Endothelial cell of umbilical vein (primary cell): ENCODE measurements at regions not wholly inside any gene's neighbourhood (a gene's known extent, or its start where the extent isn't known, plus 50 kb on each side); places are given as distances from the start of the nearest gene placed in this dataset.

Experiments
- BruUV-seq: library from RNA; stranded (reverse); fragments of 400-500 nt; replicated peaks from 2 replicates; lab custom pipeline; 2021; lab: Mats Ljungman, UMichigan
- CTCF ChIA-PET: fragments of 300-600, 350-600 bp; sonication (Branson Sonifier 250); formaldehyde crosslinking; loops from one replicate; lab custom pipeline; 2021; ENCODE audit warnings: antibody characterized with exemption, inconsistent platforms; lab: Charles Lee
- POLR2A ChIA-PET: fragments of 300-600, 350-600 bp; sonication (Branson Sonifier 250); formaldehyde crosslinking; loops from one replicate; lab custom pipeline; 2021; ENCODE audit warnings: antibody characterized with exemption, inconsistent platforms; lab: Charles Lee
- DNase-seq: peaks from one replicate; pipeline ENCODE4 v3.0.0-alpha.2; 2011; ENCODE audit warnings: low read depth, low spot score
- FAIRE-seq: peaks from 2 replicates; lab custom pipeline; 2011; peaks lifted over from hg19 to GRCh38; lab: Jason Lieb, UNC
- H2AFZ ChIP-seq: 2 replicates; pipeline ENCODE4 v1.6.0; 2012; ENCODE audit warnings: low read depth, low read length, control low read depth, inconsistent platforms
- H3K27ac ChIP-seq: 2 replicates; pipeline ENCODE4 v1.5.1; 2011; ENCODE audit warnings: low read depth, mild to moderate bottlenecking, control low read depth, low read length, moderate library complexity; ENCODE audit not compliant: insufficient read depth
- H3K27me3 ChIP-seq, 2 experiments: 2 replicates each; pipeline versions ENCODE4 v1.6.0 to v1.6.1; 2011; ENCODE audit warnings: low read length in 2 of 2, mixed read lengths in 1 of 2; ENCODE audit not compliant: control insufficient read depth in 2 of 2, insufficient read depth in 2 of 2
- H3K36me3 ChIP-seq, 2 experiments: 2 replicates in 1 of 2; 3 replicates in 1 of 2; pipeline ENCODE4 v1.5.1; 2011; ENCODE audit warnings: low read length in 2 of 2, mild to moderate bottlenecking in 1 of 2, moderate library complexity in 1 of 2; ENCODE audit not compliant: control insufficient read depth in 2 of 2, insufficient read depth in 2 of 2; ENCODE audit errors: extremely low read depth in 1 of 2
- H3K4me1 ChIP-seq: 3 replicates; pipeline ENCODE4 v1.5.1; 2011; ENCODE audit warnings: mild to moderate bottlenecking, low read length; ENCODE audit not compliant: control insufficient read depth, insufficient read depth; ENCODE audit errors: extremely low read depth
- H3K4me2 ChIP-seq: 2 replicates; pipeline ENCODE4 v1.6.1; 2011; ENCODE audit warnings: low read length, control low read depth, mixed read lengths; ENCODE audit not compliant: insufficient read depth
- H3K4me3 ChIP-seq, 3 experiments: fragments of 200-600 bp in 1 of 3; sonication (generic), shearing (Covaris generic) in 1 of 3; replicated peaks in 1 of 3; 2 replicates each; pipeline ENCODE4 v1.5.1; 2011 to 2016; ENCODE audit warnings: control low read depth in 3 of 3, low read length in 3 of 3, mild to moderate bottlenecking in 2 of 3, inconsistent platforms in 1 of 3, low read depth in 1 of 3, moderate library complexity in 1 of 3; ENCODE audit not compliant: insufficient read depth in 1 of 3
- H3K79me2 ChIP-seq: 2 replicates; pipeline ENCODE4 v1.6.0; 2012; ENCODE audit warnings: low read length, inconsistent platforms; ENCODE audit not compliant: control insufficient read depth, insufficient read depth
- H3K9ac ChIP-seq: replicated peaks from 2 replicates; pipeline ENCODE3; 2011; ENCODE audit warnings: low read length, control low read depth; ENCODE audit not compliant: insufficient read depth; ENCODE audit errors: extremely low read depth
- H3K9me1 ChIP-seq: replicated peaks from 3 replicates; pipeline ENCODE4 v1.6.0; 2011; ENCODE audit warnings: mild to moderate bottlenecking, low read length; ENCODE audit not compliant: control insufficient read depth, insufficient read depth; ENCODE audit errors: extremely low read depth
- H3K9me3 ChIP-seq: replicated peaks from 2 replicates; pipeline ENCODE4 v1.5.1; 2012; ENCODE audit warnings: low read length, inconsistent platforms; ENCODE audit not compliant: control insufficient read depth, insufficient read depth
- H4K20me1 ChIP-seq: replicated peaks from 2 replicates; pipeline ENCODE3; 2011; ENCODE audit warnings: mild to moderate bottlenecking, low read length; ENCODE audit not compliant: control insufficient read depth, insufficient read depth; ENCODE audit errors: extremely low read depth
- CTCF ChIP-seq, 2 donors: IDR thresholded peaks; 1 replicate in 1 of 2; 2 replicates in 1 of 2; pipeline ENCODE4 v1.5.1; 2011; ENCODE audit warnings: low read length in 2 of 2, mild to moderate bottlenecking in 2 of 2, moderate library complexity in 2 of 2, control low read depth in 1 of 2, inconsistent platforms in 1 of 2, low read depth in 1 of 2; ENCODE audit not compliant: insufficient read depth in 1 of 2; ENCODE audit errors: extremely low read depth in 1 of 2
- EZH2 ChIP-seq: IDR thresholded peaks from 2 replicates; pipeline ENCODE4 v1.6.1; 2012; ENCODE audit warnings: borderline replicate concordance, low read depth, mild to moderate bottlenecking, moderate library complexity, low read length, inconsistent platforms; ENCODE audit not compliant: severe bottlenecking
- FOS ChIP-seq: IDR thresholded peaks from 2 replicates; pipeline ENCODE4 v1.6.1; 2011; ENCODE audit warnings: mild to moderate bottlenecking, low read length, moderate library complexity, borderline replicate concordance; ENCODE audit not compliant: insufficient read depth
- GATA2 ChIP-seq: IDR thresholded peaks from 2 replicates; pipeline ENCODE4 v1.7.0; 2011; ENCODE audit warnings: low read depth, mild to moderate bottlenecking, moderate library complexity, mixed read lengths, low read length; ENCODE audit not compliant: insufficient read length, insufficient read depth
- JUN ChIP-seq: IDR thresholded peaks from 2 replicates; pipeline ENCODE4 v1.6.1; 2011; ENCODE audit warnings: borderline replicate concordance, low read depth; ENCODE audit not compliant: insufficient read length, insufficient read depth
- MYC ChIP-seq: IDR thresholded peaks from one replicate; pipeline ENCODE4 v1.6.1; 2011; ENCODE audit warnings: mild to moderate bottlenecking, low read depth, low read length
- POLR2A ChIP-seq: IDR thresholded peaks from 2 replicates; pipeline ENCODE4 v1.6.1; 2012; ENCODE audit warnings: low read depth, mild to moderate bottlenecking, control low read depth, low read length
- POLR2AphosphoS5 ChIP-seq: IDR thresholded peaks from 2 replicates; pipeline ENCODE4 v1.6.1; 2012; ENCODE audit warnings: low read depth, mild to moderate bottlenecking, control low read depth, low read length, moderate library complexity; ENCODE audit not compliant: insufficient read depth
- dilution Hi-C: fragments of 300-500 bp; cut with MboI; formaldehyde crosslinking; loops from one replicate; pipeline ENCODE4 v1.15.0; 2019; ENCODE audit warnings: low sequenced_read_pairs; ENCODE audit not compliant: extremely low pct_ligation_motif_present
- intact Hi-C: fragments of 100-400 bp; cut with micrococcal nuclease; formaldehyde crosslinking; loops from one replicate; pipeline ENCODE4 v1.10.0; 2022
- TF ChIP-seq, protein P1 (sequence below): IDR thresholded peaks from 2 replicates; pipeline ENCODE4 v1.6.1; 2011; ENCODE audit not compliant: insufficient read depth, insufficient read length

DNA sequence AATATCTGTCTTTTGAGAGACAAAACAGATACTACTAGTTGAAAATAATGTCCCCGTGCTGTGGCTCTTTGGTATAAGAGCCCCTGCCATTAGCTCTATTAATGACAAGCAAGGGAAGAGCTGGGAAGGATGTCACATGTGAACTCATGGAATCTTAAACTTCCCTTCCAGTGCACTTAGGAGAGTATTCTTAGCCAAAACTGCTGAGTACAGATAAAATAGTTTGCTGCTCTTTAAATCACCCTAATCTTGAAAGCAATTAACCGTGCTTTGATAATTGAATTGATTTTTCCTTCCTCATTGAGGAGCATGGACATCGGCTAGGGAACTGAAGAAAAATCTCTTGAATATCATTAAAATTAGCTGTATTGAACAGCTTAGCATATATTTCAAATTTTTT lies 91.7 kb downstream of the SLC35B3 start:
- no peak for TF ChIP-seq POLR2A
- intact Hi-C loops (no loop called here), dilution Hi-C loops (no loop called here)
- Histone ChIP-seq H3K36me3 (no peaks in the 10 kb centered on the region), H2AFZ (no peak overlapping the region), H3K4me3 (no peak overlapping the region), H3K79me2 (no peaks in the 10 kb centered on the region), H4K20me1 (no peaks in the 10 kb centered on the region), H3K9ac (no peak overlapping the region), H3K27me3 (no peaks in the 10 kb centered on the region), H3K9me3 (no peaks in the 10 kb centered on the region), H3K4me2 (no peak overlapping the region), H3K4me1 (no peaks in the 10 kb centered on the region), H3K9me1 (no peaks in the 10 kb centered on the region), H3K27ac (no peak overlapping the region)
- no TSS peak for BruUV-seq
- no peak for FAIRE-seq
- ChIA-PET POLR2A (no interaction called here), CTCF (no interaction called here)
- DNase-seq: no peak

GRCh38 chr6:8342241-8342819 lies 93.0 kb downstream of the SLC35B3 start:
- Histone ChIP-seq H3K9ac (no peak overlapping the region), H3K4me3 (no peak overlapping the region), H3K9me1 (no peaks in the 10 kb centered on the region), H4K20me1 (no peaks in the 10 kb centered on the region), H3K27me3 (no peaks in the 10 kb centered on the region), H3K4me2 (no peak overlapping the region), H3K36me3 (no peaks in the 10 kb centered on the region), H2AFZ (no peak overlapping the region), H3K4me1 (no peaks in the 10 kb centered on the region), H3K27ac (no peak overlapping the region), H3K79me2 (no peaks in the 10 kb centered on the region), H3K9me3 (no peaks in the 10 kb centered on the region)
- DNase-seq (no peak), FAIRE-seq (no peak)
- ChIA-PET POLR2A (no interaction called here), CTCF (no interaction called here)
- dilution Hi-C loops (no loop called here), intact Hi-C loops (no loop called here)
- TF ChIP-seq JUN: no peak
- no peak for TF ChIP-seq MYC
- no peak for TF ChIP-seq CTCF (IDR thresholded peaks at IDR 0.05; ENCODE audit: extremely low read depth in 1 of 2, insufficient read depth in 1 of 2, low read depth in 1 of 2, low read length in 2 of 2)
- TF ChIP-seq, protein P1, sequence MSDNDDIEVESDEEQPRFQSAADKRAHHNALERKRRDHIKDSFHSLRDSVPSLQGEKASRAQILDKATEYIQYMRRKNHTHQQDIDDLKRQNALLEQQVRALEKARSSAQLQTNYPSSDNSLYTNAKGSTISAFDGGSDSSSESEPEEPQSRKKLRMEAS: no peak
- no peak for TF ChIP-seq POLR2AphosphoS5
- no peak for TF ChIP-seq GATA2
- TF ChIP-seq POLR2A: no peak
- TF ChIP-seq EZH2: no peak
- no peak for TF ChIP-seq FOS
- BruUV-seq: no TSS peak
